NOMO-1 (cell line): ENCODE measurements at regions not wholly inside any gene's neighbourhood (a gene's known extent, or its start where the extent isn't known, plus 50 kb on each side); places are given as distances from the start of the nearest gene placed in this dataset.

ENCODE experiments used
- DNase-seq, 2 experiments: peaks; one replicate each; lab custom pipeline; 2025; ENCODE audit not compliant: unreplicated experiment in 2 of 2; lab: John Stamatoyannopoulos, UW

DNA sequence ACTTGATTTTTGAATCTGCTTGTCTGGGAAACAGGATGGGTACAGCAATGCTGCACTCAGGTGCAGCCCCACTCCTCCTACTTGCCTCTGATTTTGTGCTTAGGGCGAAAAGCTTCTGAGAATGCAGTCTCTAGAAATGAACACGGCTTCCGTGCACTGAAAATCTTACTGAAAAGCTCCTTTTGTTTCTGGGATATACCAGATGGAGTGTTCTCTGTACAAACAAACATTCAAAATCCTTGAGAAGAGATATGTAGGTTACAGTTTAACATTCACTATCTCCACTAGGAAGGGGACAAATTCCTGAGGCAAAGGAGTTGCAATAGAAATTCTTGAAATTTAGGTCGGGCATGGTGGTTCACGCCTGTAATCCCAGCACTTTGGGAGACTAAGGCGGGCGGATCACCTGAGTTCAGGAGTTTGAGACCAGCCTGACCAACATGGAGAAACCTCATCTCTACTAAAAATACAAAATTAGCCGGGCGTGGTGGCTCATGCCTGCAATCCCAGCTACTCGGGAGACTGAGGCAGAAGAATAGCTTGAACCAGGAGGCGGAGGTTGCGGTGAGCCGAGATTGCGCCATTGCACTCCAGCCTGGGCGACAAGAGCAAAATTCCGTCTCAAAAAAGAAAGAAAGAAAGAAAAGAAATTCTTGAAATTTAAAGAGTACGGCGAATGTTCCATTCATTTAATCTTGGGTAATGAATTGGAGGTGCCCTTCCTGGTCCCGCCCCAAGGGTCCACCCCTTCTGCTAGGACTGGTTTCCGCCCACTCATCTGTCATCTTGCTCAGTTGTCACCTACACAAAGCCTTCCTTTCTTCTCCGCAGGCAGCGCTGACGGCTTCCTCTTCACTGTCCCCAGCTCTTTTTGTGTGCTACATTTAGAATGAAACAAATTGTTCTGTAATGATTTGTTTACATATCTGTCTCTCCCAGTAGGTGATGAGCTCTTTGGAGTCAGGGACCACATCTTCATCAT is 92.4 kb downstream of the SOCS6 start:
- peak; percentile 84 to 86 for DNase-seq
